Activated CD8-positive, alpha-beta T cell treated with anti-CD3 and anti-CD28 coated beads for 36 hours (primary cell): ENCODE measurements at regions not wholly inside any gene's neighbourhood (a gene's known extent, or its start where the extent isn't known, plus 50 kb on each side); places are given as distances from the start of the nearest gene placed in this dataset.

Experiments used
- ATAC-seq: fragments of 200-7000 bp; cut with Tn5 transposase; one replicate; pipeline ENCODE4 v1.10.0; 2021; ENCODE audit warnings: mild to moderate bottlenecking, moderate library complexity
- CTCF ChIA-PET: fragments of 350-600 bp; sonication (Branson Sonifier 250); formaldehyde crosslinking; loops from one replicate; lab custom pipeline; 2021; ENCODE audit warnings: antibody characterized with exemption; lab: Charles Lee
- POLR2A ChIA-PET: fragments of 350-600 bp; sonication (Branson Sonifier 250); formaldehyde crosslinking; loops from one replicate; lab custom pipeline; 2021; ENCODE audit warnings: antibody characterized with exemption; lab: Charles Lee
- DNase-seq: peaks from one replicate; pipeline ENCODE4 v3.0.0-alpha.2; 2020
- H3K27ac Mint-ChIP-seq: one replicate; pipeline ENCODE4 v1.8.0; 2021; ENCODE audit warnings: mild to moderate bottlenecking, mixed read lengths
- H3K27me3 Mint-ChIP-seq: one replicate; pipeline ENCODE4 v1.8.0; 2021; ENCODE audit warnings: mixed read lengths
- H3K36me3 Mint-ChIP-seq: one replicate; pipeline ENCODE4 v1.8.0; 2021; ENCODE audit warnings: low read depth, mixed read lengths
- H3K4me1 Mint-ChIP-seq: one replicate; pipeline ENCODE4 v1.8.0; 2021; ENCODE audit warnings: low read depth, mixed read lengths
- H3K4me3 Mint-ChIP-seq: one replicate; pipeline ENCODE4 v1.8.0; 2021; ENCODE audit warnings: mild to moderate bottlenecking, moderate library complexity, mixed read lengths
- H3K9me3 Mint-ChIP-seq: one replicate; pipeline ENCODE4 v1.8.0; 2021; ENCODE audit warnings: mixed read lengths
- intact Hi-C: fragments of 100-400 bp; cut with micrococcal nuclease; formaldehyde crosslinking; loops from one replicate; pipeline ENCODE4 v1.10.0; 2022
- TF ChIP-seq, protein P1 (sequence below): fragments of 200-600 bp; IDR thresholded peaks from one replicate; pipeline ENCODE4 v1.8.0; 2022; ENCODE audit warnings: antibody characterized with exemption, mild to moderate bottlenecking

DNA sequence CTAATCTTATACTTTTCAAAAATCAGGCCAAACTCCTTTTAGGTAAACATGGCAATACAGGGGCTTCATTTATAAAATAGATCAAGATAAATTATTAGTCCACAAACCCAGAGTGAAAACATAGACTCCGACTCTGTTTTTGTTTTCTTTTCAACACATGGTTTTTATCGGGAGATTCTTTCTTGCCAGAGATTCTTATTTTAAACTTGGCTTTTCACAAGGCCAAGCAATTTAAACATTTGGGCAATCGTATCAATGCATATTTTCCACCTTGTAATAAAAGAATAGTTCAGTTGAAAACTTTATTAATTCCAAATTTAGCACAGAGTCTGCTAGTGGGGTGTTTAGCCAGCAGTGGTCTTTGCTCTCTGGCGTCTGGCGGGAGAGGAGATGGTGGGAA lies 71.9 kb downstream of the SOX11 start:
- TF ChIP-seq, protein P1, sequence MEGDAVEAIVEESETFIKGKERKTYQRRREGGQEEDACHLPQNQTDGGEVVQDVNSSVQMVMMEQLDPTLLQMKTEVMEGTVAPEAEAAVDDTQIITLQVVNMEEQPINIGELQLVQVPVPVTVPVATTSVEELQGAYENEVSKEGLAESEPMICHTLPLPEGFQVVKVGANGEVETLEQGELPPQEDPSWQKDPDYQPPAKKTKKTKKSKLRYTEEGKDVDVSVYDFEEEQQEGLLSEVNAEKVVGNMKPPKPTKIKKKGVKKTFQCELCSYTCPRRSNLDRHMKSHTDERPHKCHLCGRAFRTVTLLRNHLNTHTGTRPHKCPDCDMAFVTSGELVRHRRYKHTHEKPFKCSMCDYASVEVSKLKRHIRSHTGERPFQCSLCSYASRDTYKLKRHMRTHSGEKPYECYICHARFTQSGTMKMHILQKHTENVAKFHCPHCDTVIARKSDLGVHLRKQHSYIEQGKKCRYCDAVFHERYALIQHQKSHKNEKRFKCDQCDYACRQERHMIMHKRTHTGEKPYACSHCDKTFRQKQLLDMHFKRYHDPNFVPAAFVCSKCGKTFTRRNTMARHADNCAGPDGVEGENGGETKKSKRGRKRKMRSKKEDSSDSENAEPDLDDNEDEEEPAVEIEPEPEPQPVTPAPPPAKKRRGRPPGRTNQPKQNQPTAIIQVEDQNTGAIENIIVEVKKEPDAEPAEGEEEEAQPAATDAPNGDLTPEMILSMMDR: no peak
- H3K4me3 Mint-ChIP-seq: no peak overlapping the region
- no peak for ATAC-seq
- POLR2A ChIA-PET: no interaction called here
- DNase-seq: no peak
- no peak overlapping the region for H3K27ac Mint-ChIP-seq
- no peaks in the 10 kb centered on the region for H3K36me3 Mint-ChIP-seq
- CTCF ChIA-PET: no interaction called here
- H3K9me3 Mint-ChIP-seq: peaks cover 2% of the 10 kb centered on the region
- H3K27me3 Mint-ChIP-seq: peaks cover 2% of the 10 kb centered on the region
- H3K4me1 Mint-ChIP-seq: no peaks in the 10 kb centered on the region
- intact Hi-C loops: no loop called here

DNA sequence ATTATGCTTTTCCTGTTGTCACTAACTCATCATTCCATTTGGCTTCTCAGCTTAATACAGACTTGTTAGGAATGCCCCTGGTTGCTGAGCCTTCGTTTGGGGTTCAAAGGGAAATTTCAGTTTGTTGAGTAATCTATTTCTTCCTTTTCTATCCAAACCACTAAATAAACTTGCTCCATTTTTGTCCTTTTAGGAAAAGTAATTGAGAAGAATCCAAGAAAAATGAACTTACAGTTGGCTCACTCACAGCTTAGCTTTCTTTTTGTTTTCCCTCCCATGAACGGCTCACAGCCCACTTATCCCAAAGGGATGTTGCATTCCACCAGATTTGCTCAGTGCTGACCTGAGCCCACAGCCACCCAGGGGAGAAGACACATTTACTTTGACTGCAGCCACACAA lies 73.9 kb downstream of the SOX11 start:
- Mint-ChIP-seq H3K9me3 (peaks cover 2% of the 10 kb centered on the region), H3K4me3 (no peak overlapping the region), H3K36me3 (no peaks in the 10 kb centered on the region), H3K4me1 (no peaks in the 10 kb centered on the region), H3K27ac (no peak overlapping the region), H3K27me3 (peaks cover 2% of the 10 kb centered on the region)
- ATAC-seq: no peak
- intact Hi-C loops: no loop called here
- TF ChIP-seq, protein P1: no peak
- DNase-seq: no peak
- ChIA-PET CTCF (no interaction called here), POLR2A (no interaction called here)

- CTCF ChIA-PET: no interaction called here
- no peaks in the 10 kb centered on the region for H3K4me1 Mint-ChIP-seq
- no peaks in the 10 kb centered on the region for H3K36me3 Mint-ChIP-seq
Observed at GRCh38 chr2:5766561-5766960, 74.4 kb downstream of the SOX11 start.

GRCh38 chr2:5777131-5777535 lies 84.9 kb downstream of the SOX11 start:
- no peak overlapping the region for H3K27ac Mint-ChIP-seq
- peaks cover 1% of the 10 kb centered on the region for H3K27me3 Mint-ChIP-seq
- H3K4me3 Mint-ChIP-seq: no peak overlapping the region
- no peak for ATAC-seq
- ChIA-PET POLR2A (no interaction called here), CTCF (no interaction called here)
- TF ChIP-seq, protein P1: no peak
- no peak for DNase-seq
- no peaks in the 10 kb centered on the region for H3K36me3 Mint-ChIP-seq
- H3K4me1 Mint-ChIP-seq: no peaks in the 10 kb centered on the region
- no peaks in the 10 kb centered on the region for H3K9me3 Mint-ChIP-seq
- intact Hi-C loops: no loop called here

More at GRCh38 chr2:5766561-5766960, 74.4 kb downstream of the SOX11 start:
- Mint-ChIP-seq H3K9me3 (peaks cover 2% of the 10 kb centered on the region), H3K27ac (no peak overlapping the region), H3K27me3 (peaks cover 2% of the 10 kb centered on the region), H3K4me3 (no peak overlapping the region)
- TF ChIP-seq, protein P1: no peak
- POLR2A ChIA-PET: no interaction called here
- no peak for ATAC-seq
- DNase-seq: no peak
- intact Hi-C loops: no loop called here

DNA sequence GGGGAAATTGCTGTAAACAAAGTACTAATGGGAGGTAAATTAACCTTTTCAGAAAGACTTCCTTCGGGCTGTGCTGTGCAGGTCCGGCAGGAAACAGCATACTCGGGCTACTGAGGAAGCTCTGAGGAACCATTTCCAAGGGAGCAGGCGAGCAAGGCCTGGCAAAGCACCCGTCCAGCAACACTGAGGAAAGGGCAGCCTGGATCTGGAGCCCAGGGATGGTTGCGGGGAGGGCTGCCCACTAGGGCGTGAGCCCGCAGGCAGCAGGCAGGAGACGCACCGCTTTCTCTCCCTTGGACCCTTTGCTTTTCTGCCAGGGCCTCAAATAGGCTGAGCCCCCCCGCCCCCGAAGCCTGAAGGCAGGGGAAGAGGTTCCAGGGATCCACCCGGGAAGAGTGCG lies 89.5 kb downstream of the SOX11 start:
- peaks cover 1% of the 10 kb centered on the region for H3K27me3 Mint-ChIP-seq
- no peak overlapping the region for H3K4me3 Mint-ChIP-seq
- CTCF ChIA-PET: no interaction called here
- DNase-seq (no peak), ATAC-seq (no peak)
- TF ChIP-seq, protein P1: no peak
- no peaks in the 10 kb centered on the region for H3K36me3 Mint-ChIP-seq
- intact Hi-C loops: no loop called here
- H3K27ac Mint-ChIP-seq: no peak overlapping the region
- H3K4me1 Mint-ChIP-seq: no peaks in the 10 kb centered on the region
- peaks cover 7% of the 10 kb centered on the region for H3K9me3 Mint-ChIP-seq
- POLR2A ChIA-PET: no interaction called here
